GM18907 (cell line): ENCODE measurements at regions not wholly inside any gene's neighbourhood (a gene's known extent, or its start where the extent isn't known, plus 50 kb on each side); places are given as distances from the start of the nearest gene placed in this dataset.

Experiments
- ATAC-seq: cut with Tn5 transposase; IDR thresholded peaks from one replicate; pipeline ENCODE4 v1.9.1; 2021; ENCODE audit warnings: mild to moderate bottlenecking, moderate library complexity; ENCODE audit not compliant: unreplicated experiment

DNA sequence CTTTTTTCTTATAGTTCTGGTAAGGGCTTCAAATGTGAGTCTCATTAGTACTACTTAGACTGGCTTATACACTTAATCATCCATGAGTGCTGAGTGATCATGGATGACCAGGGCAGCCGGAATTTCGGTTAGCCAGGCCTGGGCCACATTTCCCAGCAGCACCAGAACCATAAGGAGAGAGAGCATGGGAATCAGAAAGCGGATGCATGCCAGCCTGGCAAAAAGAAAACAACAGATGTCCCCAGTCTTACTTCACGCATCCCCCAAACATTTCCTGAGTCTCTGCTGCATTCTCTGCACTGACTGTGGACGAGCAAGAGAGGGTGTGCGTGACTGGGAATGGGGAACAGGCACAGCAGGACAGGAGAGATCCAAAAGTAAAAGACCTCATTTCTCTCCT is 371.1 kb upstream of the ZNF608 start:
- no peak for ATAC-seq

DNA sequence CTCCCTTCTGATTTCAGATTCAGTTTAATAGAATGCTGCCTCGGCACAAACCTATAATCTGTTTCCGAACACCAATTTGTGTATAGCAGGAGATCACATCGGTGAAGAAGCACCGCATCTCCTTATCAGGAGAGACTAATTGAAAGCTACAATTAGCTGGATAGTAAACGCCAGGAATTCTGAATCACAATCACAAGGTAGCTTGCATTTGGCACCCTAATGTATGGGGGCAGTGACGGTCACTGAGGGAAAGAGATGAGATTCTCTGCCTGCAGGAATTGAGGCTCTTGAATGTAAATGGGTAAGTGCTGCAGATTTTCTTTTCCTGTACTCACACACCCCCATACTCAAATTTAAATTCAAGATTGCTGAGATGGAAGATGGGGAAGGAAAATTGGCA is 373.6 kb upstream of the ZNF608 start:
- no peak for ATAC-seq

DNA sequence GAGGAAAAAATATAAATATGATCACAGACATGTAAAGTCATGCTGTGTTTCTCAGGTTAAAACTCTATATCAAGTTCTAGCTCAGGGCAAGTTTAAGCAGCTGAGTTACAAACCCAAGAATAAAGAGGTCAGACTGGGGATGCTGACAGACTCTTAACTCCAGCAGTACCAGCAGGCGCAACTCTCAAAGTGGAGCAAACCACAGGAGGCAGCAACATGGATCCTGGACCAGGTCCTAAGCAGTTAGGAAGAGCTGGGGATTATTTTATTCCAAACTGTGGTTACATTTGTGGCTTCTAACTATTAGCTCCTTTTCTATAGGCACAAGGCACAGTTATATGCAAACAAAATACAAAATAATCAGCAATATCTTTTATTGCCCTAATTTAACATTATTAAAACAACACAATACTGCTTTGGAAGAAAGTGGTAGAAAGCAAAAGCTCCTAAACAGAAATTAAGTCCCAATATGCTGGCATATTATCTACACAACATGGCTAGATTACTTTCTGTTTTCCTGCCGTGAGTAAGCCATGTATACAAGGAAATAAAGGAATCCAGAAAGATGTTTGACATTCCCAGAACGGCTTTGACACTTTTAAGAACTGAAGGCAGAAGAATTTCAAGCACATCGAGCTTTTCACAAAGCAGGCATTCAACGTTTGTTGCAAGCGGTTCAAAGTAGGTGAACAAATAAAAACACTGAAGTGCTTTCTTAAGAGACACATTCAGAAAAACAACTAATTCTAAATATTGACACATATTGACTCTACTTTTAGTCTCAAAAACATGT is 378.8 kb upstream of the ZNF608 start:
- ATAC-seq = no peak

DNA sequence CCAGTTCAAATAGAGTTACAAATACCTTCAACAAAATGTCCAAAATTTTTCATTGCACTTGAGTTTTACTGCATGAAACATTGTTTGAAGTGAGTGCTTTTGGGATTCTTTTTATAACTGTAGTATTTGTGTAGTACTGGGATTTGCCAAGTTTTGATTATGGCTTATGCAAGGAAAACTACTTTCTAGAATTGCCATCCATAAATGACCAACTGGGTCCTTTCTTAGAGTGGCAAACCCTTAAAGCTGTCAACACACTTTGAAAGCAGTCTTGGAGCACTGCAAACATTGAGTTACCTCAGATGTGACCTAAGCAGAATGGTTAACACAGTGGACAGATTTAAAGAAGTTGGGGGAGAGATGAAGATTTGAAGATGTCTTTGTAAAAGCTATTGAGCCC is 379.6 kb upstream of the ZNF608 start:
- ATAC-seq = no peak

DNA sequence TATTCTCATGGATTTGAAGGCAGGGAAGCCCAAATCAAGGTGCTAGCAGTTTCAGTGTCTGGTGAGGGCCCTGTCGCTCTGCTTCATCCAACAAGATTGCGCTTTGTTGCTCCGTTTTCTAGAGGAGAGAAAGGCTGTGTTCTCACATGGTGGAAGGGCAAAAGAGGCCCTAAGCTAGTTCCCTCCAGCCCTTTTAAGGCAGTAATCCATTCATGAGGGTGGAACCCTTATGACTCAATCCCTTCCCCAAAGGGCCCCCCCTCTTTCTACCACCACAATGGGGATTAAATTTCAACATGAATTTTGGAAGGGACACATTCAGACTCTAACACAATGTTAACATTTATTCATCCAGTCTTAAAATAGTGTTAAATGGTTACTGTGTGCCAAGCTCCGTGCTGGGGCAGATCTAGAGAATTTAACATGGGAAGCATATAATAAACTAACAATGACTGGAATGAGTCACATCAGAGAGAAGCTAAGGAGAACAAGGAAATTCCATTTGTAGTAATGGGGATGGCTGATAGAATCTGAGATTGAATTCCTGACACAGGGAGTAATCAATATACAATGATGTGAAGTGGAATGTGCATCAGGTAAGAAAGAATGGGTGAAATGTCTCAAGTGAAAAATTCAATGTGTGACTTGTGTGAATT is 382.8 kb upstream of the ZNF608 start:
- no peak for ATAC-seq

DNA sequence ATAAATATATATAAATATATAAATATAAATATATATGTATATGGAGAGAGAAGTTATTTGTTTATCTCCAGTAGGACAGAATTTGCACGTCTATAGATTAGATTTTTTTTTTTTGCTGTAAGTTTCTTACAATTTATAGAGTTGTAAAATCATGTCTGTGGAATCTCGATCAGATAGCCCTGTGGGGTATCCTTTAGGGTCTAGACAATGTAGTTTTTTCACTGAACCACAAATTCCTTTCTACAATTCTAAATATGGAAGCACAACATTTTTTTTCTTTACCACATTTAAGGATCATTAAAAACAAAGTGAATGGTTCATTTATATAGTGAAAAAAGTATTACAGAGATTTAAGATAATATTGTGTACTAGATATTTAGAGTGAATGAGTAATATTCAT is 384.2 kb upstream of the ZNF608 start:
- no peak for ATAC-seq

DNA sequence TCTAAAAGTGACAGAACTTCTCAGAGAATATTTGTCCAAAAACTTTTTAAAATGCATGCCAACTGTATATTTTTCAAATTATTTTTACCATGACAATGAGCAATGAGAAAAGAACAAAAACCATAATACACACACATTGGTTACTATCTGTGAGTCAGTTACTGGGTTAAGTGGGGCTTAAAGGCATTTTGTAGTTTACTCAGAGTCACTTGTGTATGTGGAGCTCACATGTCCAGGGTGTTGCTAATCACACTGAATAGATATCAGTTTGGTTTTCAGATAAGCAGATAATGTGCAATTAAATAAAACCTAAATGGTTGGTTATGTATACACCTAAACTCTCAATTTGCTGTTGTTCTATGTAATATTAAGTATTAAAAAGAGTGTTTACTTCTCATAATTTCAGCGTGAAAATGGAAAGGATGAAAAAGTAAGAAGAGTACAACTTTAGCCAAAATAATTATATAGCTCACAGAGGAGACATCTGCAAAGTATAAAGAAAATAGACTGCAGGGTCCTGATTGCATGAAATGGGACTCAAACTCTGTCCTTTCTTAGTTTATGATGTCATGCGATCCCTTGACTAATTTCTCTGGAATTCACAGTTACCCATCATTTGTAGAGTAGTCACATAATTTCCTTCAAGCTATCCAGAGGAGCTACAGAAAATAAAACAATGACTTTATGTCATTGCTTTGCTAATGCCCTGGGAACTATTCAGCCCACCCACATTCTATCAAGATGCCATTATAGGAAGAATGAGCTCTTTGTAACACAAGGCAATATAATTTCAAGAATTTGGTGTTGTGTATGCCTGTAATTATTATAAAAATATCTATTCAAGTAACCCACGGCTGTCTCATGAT is 388.0 kb upstream of the ZNF608 start:
- no peak for ATAC-seq

DNA sequence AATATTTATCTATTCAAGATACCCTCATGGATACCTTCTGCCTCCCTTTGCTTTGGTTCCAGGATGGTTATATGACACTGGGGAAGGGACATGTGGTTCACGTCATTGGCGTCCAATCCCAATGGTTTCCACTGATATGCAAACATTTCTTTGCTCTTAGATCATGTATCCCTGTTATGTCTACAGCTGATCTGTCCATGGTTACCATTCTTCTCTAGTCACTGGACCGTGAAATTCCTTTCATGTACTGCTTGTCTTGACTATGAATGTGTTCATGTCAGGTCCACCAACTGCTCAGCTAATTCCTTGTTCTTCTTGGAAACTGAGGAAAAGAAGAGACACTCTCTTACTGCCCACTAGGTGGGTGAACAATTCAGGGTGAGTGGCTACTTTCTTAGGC is 391.1 kb upstream of the ZNF608 start:
- no peak for ATAC-seq

DNA sequence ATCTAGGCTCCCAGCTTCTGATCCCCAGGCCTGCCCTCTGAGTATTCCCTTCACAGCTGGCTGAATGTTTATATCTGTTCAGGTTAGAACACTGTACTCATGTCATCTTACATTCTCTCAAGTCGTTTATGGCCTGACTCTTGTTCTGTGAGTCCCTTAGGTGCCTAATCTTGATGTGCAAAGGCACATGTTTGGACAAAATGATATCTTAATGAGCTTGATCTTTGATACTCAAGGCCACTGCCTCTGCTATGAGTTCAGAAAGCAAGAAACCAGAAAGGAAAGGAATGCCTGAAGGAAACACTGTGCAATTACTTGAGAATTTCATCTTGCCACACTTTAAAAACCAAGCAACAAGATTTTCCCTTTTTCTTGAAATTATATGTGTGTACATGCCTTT is 391.8 kb upstream of the ZNF608 start:
- ATAC-seq = no peak

DNA sequence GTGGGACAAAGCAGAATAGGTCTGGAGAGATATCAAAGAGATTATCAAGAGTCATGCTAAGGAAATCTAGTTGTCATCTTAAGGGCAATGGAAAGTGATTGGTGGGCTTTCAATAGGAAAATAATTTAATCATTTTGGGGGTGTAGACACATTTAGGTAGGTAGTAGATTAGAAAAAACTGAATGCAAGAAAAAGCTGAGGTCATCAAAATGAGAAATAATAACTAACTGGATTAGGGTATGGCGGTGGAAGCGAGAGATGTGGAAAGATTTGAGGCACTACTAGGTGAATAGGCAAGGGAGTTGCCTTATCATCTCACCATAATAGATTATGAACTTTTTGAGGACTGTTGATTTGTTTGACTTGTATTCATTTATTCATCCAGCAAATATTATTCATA is 393.2 kb upstream of the ZNF608 start:
- no peak for ATAC-seq

DNA sequence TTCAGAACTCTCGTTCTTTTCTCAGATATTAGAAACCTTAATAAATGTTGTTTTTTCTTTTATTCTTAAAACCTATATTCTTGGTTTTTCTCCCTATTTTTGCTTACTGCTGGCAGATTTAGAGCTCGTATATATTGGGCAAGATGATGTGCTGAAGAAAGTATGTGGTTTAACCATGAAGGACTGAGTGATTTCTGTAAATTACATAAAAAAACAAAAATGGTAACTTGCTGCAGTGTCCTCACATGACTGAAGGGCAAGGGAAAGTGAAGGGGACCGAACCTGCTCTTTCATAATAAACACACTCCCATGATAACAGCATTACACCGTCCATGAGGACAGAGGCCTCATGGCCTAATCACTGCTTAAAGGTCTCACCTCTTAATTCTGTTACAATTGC is 393.8 kb upstream of the ZNF608 start:
- ATAC-seq = no peak

DNA sequence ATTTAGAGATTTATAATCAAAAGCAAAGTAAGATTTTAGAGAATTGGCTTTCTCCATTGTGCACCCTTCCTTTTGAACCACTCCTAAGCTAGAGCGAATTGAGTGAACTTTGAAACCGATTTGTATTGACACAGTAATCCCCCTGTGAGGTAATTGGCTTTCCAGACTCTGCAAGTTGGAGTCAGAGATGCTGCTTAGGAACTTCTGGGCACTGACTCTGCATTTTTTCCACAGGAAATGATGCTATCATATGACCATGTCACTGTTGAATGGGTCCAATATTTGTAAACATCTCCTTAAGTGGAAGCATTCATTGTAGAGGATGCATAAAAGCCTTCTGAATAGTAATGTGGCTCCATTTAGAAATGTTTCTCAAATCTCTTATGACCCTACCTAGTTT is 394.4 kb upstream of the ZNF608 start:
- no peak for ATAC-seq

DNA sequence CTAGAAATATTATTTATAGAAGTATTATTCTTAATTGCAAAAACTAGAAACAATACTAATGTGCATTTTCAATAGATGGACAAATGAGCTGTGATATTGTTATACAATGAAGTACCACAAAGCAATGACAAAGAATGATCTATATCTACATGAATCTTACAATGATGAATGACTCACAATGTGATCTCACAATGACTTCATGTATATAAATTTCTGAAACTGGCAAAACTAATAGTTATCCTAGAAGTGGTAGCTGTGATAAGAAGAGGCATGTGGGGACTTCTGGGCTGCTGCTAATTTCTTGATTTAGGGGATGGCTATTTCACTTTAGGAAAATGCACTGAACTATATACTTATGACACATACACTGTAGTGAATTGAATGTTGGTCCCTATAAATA is 396.0 kb upstream of the ZNF608 start:
- ATAC-seq = no peak

DNA sequence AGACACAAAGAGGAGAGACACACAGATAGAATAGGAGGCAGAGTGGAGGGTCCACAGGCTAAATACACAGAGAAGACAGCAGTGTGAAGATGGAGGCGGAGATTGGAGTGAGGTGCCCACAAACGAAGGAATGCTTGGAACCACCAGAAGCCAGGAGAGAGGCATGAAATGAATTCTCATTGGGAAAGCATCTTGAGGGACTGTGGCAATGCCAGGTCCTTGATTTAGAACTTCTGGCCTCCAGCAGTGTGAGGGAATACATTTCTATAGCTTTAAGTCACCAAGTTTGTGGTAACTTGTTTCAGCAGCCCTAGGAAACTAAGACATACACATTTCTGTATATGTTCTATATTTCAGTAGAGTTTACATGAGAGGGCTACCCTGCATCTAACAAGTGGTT is 396.6 kb upstream of the ZNF608 start:
- no peak for ATAC-seq

DNA sequence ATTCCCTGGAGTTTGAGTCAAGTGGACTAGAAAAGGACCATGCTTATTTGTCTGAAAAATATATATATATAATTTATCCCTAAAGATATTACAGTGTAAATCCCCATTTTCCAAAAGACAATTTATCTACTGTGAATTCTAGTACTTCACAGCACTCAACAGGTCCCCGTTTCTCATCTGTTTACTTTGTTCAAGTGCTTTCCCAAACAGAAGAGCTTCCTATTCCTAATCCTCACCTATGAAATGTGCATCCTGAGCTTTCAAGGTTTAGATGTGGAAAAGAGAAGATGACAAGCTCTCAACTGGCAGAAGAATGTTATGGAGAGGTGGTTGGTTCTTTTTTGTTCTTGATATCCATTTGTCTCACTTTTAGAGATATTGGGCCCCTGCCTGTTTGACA is 401.6 kb upstream of the ZNF608 start:
- no peak for ATAC-seq

DNA sequence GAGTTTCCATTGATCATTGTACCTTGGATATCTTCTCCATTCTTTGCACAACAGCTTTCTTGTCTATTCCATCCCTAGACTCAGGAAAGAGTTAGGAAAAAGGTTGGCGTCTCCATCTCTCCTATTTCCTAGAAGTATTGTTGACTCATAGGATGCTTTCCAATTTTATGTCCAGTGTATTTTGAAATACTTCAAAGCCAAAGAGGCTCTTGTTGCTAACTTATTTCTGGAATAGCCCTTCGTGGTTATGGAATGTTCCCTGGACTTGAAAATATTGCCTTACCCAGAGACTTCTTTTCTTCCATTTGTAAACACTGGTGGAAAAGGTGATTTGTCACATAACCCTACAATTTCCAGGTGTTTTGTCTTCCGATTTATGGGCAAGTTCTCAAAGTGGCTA is 402.3 kb upstream of the ZNF608 start:
- ATAC-seq = no peak

DNA sequence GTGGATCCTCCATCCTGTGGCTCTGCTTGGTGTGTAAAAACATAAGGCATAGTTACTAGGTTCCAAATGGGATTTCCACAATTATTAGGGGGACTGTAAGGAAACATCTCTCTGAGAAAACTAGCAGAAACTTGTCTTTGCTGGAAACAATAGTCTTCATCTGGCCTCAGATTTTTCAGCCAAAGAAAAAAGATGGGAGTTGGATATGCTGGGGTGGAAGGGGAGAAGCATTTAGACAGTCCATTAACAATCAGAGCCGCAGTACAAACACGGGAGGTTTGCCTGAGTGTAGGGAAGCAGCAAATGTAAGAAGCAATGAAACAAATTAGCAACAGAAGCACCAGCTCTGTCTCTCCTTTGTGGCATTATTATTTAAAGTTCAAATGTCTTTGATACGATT is 402.7 kb upstream of the ZNF608 start:
- no peak for ATAC-seq

DNA sequence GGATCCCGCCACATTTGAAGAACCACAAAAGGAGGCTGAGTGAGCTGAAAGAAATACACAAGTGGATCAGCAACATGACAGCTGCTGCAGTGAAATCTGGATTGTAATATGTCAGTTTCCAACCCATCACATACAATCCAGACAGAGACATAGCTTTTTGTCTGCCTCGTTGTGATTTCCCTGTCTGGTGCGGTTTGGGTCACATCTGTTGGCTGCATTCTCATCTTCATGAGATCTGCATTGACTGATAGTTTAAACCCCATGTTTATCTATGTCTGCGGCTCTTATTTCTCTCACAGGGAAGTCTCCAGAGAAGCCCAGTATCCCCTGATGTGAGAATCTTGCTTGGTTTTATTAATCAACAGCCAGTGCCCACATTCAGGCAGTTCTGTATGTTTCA is 403.1 kb upstream of the ZNF608 start:
- ATAC-seq = no peak

DNA sequence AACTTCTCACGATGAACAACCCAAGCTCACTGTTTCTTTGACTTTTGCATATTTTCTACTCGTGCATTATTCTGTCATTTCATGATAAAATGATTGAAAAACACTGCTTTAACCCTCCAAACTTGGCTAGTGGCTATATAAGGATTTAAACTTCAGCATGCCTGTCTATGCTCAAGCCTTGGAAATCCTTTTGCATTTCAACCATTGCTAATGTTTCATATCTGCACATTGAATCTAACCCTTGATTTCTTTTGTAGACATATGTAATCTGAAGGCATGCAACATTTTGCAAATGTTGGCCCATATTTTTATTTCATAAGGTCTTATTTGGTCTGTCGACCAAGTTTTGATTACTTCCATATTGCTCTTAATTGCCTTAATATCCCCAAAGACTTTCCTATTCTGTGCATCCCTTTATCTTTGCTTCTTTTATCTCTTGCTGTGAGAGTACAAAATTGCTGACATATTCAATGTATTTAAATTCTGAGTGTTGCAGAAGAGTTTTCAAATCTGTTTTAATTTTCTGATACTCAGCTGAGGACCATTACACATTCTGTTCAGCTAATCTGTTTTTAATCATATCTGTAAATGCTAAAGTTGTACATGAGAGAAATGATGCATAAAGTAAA is 403.7 kb upstream of the ZNF608 start:
- ATAC-seq = no peak

DNA sequence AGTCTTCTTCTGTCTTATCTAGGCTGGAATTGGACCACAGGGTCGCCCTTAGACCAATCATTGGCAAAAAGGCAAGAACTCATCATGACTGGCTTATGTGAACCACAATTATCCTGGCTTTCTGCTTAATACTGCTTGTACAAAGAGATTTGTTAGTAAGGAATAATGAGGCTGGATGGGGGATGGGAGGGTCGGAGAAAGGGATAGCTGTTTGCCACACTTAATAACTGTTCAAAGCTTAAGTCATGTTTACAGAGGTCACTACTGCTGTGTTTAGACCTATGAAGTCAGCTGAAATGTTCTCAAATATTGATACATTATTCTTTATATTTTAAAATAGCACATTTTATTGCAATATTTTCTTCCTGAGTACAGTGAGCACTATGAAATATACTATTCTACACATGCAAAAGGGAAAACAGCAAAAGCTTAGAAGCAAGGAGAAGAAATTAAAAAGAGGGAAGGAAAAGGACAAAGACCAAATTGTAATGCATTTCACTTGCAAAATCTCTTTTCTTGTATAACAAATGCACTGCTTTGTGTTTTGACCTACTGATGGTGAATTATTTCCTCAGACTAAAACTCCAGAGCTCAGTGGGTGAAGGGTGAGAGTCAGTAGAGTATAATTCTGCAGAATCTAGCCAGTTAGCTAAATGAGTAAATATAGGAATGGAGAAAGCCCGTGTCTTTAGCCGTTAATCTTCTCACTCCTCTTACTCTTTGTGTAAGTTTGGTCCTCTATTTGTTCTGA is 404.9 kb upstream of the ZNF608 start:
- no peak for ATAC-seq

DNA sequence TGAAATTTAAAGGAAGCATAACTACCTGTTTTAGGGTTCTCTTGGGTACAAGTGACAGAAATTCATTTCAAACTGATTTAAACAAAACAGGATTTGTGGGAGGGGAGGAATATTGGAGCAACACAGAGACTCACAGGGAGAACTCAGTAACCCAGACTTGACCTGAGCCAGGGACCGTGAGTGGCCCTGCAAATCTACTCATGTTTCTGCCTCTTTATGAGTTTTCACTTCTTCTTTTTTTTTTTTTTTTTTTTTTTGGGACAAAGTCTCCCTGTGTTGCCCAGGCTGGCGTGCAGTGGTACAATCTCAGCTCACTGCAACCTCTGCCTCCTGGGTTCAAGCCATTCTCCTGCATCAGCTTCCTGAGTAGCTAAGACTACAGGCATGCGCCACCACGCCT is 405.6 kb upstream of the ZNF608 start:
- ATAC-seq = peak; percentile 86
